Right lung (tissue), 2 donors: ENCODE measurements at regions not wholly inside any gene's neighbourhood (a gene's known extent, or its start where the extent isn't known, plus 50 kb on each side); places are given as distances from the start of the nearest gene placed in this dataset.
"Not testable (repeated sequence)": the region's sequence is repeated elsewhere in the genome, so short reads cannot be mapped to it uniquely, and the experiment has no call there.

Experiments used
- DNase-seq, 2 donors: peaks; one replicate each; pipeline ENCODE4 v3.0.0-alpha.2; 2013

DNA sequence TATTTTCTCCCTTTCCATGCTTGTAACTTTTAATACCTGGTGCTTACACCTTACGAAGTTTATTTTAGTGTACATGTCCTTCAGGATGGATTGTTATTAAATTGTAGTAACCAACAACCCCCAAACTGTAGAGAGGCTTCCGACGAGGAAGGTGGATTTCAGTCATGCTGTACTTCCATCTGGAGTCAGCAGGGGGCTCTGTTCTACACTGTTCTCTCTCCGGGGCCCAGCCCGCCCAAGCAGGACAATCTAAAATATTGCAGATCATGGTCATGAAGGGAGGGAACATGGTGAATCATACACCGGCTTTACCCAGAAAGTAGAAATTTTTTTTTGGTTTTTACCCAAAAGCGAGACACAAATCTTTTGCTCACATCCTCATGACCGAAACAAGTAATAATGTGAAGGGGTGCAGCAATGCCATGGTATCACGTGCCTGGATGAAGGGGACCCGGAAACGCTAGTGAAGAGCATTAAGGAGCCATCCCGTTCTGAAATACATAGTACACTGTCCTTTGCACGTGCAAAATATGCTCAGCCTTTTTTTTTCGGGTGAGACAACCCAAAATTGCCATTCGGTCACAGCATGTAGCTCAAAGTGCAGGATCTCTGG lies 884.8 kb downstream of the EPHA4 start:
- DNase-seq: peak; percentile 31 to 57

DNA sequence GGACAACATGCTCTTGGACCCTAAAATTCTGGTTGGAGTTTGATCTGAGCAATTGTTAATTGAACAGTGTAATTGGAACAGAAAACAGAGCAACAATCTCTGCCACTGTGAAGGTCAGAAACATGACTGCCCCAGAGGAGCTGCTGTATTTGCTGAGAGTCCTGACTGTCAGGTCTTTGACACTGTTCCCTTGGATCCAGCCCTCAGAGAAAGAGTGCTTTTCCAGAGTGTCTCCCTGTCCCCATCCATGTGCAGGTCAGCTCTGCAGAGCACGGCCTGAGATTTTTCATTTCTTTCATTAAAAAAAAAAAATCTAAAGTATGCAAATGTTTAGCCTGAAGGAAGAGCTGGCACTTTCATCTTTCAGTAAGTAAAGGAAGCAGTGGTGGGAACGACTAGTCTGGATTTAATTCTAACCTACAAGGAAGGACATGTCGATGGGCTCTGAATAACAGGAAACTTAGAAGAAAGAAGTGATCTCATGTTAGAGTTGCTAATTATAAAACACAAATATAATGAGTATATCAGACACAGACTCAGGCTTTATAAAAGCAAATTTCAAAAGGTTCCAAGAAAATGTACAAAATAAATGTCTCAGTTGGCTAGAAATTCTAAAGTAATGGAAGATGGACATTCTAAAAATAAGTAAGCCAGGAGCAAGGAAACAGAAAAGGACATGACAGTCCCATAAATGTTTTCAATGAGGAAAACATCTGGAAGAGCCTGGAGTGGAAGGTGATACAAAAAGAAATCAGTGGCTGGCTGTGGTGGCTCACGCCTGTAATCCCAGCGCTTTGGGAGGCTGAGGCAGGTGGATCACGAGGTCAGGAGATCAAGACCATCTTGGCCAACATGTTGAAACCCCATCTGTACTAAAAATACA lies 876.5 kb downstream of the EPHA4 start:
- DNase-seq: no peak

DNA sequence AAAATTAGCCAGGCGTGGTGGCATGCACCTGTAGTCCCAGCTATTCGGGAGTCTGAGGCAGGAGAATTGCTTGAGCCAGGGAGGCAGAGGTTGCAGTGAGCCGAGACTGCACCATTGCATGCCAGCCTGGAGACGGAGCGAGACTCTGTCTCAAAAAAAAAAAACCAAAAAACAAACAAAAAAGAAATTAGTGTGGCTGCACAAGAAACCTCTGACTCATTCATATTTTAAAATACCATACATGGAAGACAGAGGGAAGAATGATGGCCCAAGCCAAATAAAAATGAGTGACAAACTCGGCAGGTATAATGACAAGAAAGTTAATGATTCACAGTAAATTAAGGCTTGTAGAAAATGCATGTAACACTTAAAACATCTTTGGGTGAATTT lies 875.8 kb downstream of the EPHA4 start:
- DNase-seq: no peak

DNA sequence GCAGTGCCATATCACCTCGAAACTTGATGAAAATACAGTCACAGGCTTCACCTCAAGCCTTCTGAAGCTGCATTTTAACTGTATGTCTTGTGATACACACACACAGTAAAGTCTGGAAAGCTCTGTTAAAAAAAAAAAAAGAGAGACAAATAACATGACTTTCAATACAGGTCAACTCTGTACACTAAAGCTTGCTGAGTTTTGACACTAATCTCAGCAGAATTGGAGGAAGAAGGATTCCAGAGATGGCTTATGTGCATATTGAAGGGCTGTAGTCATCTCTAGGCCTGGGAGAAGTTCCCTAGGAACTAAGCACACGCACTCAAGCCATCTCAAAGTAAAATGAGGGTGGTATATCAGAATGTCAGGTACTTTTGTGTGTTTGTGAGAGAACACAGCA lies 875.1 kb downstream of the EPHA4 start:
- DNase-seq: no peak

DNA sequence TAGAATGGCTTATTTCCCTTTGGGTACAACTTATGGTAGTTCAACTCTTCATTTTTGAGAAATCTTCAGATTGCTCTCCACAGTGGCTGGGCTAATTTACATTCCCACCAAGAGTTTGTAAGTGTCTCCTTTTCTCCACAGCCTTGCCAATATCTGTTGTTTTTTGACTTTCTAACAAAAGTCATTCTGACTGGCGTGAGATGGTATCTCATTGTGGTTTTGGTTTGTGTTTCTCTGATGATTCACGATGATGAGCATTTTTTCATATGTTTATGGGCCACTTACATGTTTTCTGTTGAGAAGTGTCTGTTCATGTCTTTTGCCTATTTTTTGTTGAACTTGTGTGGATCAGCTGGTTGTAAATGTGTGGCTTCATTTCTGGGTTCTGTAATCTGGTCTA lies 871.0 kb downstream of the EPHA4 start:
- no peak for DNase-seq

DNA sequence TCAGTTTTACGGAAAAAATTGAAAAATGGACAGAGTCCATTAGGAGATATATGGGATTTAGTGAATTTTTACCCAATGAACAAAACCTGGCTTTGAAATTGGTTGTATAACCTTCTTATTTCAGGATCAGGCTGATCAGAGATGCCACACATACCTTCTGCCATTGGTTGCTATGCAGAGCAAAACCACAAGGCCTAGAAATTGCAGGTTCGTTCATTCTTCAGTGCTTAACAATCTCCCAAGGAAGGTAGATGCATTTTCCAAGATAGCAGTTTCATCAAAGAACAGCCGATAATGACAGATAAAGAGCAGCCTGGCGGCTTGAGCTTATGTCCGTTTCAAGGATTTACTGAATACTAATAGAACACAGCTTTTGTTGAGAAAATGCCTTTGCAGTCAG lies 868.8 kb downstream of the EPHA4 start:
- DNase-seq: no peak

DNA sequence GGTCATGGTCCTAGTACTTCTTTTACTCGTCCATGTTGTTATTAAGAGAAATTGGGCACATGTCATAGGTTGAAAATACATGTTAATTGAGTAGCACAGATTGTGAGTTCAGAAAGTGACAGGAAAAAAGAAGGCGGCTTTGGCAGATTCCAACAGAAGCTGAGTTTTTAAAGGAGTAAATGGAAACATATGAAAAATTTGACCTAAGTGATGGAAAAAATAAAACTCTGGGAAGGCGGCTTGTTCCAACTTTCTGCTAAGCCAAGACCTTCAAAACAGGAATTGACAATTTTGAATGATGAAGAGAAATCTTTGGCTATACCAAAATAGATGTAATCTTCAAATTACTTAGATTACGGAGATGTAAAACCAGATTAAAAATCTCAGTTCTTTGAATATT lies 868.0 kb downstream of the EPHA4 start:
- no peak for DNase-seq

DNA sequence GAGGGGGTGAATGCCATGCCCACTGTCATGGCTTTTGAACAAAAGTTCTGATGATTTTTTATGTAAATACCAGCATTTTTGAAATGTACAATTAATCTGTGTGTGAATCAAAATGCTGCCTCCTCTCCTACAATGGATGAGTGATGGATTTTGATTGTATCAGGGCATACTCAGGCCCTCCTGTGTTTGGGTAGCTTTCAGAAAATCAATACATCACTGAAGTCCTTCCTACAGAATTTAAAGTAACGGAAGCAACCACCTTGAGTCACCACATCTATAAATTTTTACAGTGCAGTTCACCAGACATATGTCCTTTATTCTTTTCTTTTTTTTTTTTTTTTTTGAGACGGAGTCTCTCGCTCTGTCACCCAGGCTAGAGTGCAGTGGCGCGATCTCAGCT lies 867.3 kb downstream of the EPHA4 start:
- no peak for DNase-seq

DNA sequence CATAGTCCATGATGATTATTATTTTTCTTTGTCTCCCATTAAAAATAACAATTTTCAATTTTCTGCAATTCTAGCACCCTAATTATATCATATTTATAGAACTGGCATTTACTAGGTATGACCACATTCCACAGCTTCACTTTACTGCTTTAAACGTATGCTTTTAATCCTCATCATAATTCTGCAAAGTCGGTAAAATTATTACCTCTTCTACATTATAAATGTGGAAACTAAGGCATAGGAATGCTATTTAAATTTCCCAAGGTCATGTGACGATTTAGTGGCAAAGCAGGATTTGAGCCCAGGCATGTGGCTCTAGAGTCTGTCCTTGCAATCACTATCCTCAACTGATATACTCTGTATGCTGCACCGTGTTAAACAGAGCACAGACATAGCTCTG lies 866.4 kb downstream of the EPHA4 start:
- no peak for DNase-seq

DNA sequence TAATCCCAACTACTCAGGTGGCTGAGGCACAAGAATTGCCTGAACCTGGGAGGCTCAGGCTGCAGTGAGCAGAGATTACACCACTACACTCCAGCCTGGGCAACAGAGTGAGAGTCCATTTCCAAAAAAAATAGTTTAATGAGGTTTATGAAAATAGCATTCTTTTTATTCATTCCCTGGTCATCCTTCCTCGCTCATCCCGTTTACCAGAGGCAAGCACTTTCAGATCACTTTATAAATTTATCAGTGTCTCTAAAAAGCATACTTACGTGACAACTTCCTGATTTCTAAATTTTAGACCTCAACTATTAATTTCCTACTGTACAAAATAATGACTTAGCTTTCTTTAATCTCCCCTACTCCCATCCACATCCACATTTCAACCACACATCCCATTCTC lies 864.8 kb downstream of the EPHA4 start:
- DNase-seq: no peak

DNA sequence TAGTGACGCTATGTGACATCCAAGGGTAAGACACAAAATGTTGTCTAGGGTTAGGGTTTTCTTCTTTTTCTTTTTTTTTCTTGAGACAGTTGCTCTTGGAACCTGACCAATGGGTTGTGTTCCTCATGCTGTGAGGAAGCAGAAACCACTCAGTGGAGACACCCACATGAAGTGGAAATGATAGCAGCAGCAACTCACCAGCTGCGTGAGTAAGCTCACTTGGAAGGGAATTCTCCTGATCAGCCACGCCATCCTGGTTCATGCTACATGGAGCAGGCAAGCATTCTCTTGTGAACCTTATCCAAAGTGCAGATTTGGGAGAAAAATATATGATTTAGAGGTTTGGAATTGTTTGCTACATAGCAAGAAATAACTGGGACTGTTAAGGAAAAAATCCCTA lies 863.7 kb downstream of the EPHA4 start:
- DNase-seq: no peak

DNA sequence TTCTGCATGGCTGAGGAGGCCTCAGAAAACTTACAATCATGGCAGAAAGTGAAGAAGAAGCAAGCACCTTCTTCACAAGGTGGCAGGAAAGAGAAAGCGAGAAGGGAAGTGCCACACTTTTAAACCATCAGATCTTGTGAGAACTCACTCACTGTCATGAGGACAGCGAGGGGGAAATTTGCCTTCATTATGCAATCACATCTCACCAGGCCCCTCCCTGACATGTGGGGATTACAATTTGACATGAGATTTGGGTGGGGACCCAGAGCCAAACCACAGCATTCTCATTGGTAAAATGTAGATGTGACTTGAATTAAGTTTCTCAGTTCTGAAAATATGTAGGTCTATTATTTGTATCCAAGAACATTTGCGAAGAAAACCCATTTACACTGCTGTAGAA lies 854.8 kb downstream of the EPHA4 start:
- DNase-seq: no peak

DNA sequence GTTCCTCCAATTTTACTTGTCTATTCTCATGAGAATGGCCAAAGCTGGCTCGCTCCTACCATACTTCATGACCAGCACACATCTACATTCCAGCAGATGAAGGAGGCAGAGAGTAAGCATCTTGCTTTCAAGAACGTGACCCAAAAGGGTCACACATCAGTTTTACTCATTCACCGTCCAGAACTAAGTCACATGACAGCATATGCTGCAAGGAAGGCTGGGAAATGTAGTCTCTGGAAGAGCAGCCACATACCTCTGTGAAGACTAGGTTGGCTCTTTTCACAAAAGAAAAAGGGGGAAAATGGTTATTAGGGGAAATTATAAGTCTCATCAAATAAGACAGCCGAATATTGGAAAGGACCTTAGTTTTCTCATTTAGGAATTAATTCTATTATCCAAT lies 835.3 kb downstream of the EPHA4 start:
- DNase-seq: no peak

DNA sequence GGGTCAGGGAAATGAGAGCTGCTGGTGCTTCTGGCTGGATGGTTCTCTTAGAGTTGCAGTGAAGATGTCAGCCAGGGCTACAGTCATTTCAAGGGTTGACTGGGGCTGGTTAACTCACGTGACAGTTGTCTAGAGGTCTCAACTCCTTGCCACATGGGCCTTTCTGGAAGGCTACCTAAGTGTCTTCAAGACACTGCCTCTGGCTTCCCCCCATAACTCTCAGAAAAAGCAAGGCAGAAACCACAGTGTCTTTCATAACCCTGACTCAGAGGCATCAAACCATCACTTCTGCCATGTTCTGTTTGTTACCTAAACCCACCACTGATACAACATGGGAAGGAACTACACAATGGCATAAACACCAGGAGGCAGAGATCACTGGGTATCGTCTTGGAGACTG lies 828.9 kb downstream of the EPHA4 start:
- DNase-seq: no peak

DNA sequence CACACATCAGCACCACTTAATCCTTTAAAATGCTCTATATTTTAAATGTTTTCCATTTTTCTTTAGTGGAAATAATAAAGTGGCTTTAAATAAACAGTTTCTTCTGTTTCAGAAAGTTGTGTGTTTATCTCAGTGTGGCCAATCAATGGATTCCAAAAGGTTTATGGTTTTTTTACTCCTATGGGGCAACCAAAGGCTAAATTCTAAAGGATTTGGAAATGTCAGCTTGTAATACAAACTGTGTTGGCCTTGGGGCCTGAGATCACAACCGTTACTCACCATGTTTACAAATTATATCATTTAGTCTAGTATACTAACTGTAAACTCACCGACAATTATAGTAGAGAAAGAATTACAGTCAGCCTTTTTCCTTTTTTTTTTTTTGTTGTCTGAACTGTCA lies 827.2 kb downstream of the EPHA4 start:
- DNase-seq: no peak

DNA sequence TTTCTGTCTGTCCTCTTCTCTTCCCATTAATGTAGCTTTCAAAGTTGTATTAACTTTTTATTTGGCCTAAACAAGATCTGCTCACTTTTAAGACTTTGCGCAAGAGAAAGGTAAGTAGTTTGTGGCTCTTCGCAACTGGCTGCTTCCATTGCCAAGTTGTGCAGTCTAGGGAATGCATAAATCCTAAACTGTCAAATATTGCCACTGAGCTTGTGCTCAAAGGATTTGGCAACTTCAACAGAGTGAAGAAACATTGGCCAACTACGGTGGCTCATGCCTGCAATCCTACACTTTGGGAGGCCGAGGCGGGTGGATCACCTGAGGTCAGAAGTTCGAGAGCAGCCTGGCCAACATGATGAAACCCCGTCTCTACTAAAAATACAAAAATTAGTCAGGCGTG lies 826.4 kb downstream of the EPHA4 start:
- DNase-seq: no peak

DNA sequence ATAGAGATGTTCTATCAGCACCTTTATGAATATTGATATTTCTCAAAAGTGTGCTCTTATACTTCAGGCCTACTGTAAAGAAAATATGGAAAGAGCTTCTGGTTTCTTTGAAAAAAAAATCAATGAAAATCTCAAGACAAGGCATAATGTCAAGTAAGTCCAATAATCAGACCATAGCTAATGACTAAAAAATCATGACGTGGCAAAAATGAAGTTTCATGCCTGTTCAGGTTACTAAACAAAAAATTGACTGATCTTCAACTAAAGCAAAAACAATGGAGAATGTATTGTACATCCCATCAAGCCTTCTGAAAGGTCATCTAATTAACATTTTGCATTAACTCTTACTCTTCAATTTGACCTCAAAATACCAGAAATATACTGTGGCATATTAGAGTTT lies 824.4 kb downstream of the EPHA4 start:
- no peak for DNase-seq

DNA sequence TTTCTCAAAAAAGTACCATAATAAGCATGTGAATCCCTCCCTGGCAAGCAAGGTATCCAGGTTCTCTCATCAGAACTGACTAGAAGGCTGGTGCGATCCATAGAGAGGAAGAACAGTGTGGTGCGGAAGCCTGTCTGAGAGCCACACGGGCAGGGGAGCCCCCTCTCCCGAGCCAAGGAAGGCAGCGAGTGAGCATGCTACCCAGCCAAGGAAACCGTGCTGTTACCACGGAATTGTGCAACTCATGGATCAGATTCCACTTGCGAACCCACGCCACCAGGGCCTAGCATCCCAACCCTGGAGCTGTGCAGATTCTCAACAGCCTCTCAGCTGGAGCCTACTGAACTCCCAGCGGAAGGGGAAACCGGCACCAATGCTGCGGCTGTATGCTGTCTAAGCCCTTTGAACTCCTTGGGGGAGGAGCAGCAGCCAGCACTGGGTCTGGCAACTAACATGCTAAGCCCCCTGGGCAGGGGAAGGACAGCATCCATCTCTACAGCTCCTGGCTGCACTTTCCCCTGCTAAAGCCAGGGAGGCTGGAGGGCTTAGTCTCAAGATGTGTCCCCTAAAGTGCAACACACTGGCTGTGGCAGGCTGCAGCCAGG lies 823.1 kb downstream of the EPHA4 start:
- DNase-seq: no peak

DNA sequence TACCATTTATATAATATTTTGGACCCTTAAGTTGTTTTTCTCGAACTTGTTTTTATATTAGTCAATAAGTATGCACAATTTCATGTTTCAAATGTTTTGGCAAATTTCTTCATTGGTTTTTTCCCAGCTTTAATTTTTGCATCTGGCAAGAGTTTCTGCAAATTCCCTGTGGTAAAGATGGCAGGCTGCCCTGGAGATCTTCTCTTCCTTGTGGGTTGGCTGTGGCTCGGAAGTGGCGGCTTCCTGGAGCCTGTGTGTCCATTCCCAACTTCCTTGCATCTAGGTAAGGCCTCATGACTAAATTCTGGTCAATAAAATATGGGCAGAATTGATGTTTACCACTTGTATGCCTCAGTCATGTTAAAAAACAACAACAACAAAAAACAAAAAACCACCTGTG lies 818.6 kb downstream of the EPHA4 start:
- no peak for DNase-seq

DNA sequence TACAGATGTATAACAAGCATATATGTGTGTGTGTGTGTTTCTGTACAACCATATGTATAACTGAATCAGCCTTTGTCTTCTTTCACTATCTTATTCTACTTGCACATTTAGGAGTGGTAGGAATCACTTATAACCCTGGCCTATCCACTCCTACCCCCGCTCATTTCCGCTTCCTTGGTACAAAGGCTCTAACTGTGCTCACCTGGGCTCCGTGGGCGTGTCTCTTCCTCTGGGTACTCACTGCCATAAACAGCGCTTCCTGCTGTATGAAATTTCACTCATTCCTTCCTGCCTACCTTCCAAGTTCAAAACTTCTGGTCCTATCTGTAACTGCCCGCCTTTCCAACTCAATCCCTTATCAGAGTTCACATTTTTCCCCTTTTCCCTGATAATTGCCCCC lies 815.5 kb downstream of the EPHA4 start:
- no peak for DNase-seq

DNA sequence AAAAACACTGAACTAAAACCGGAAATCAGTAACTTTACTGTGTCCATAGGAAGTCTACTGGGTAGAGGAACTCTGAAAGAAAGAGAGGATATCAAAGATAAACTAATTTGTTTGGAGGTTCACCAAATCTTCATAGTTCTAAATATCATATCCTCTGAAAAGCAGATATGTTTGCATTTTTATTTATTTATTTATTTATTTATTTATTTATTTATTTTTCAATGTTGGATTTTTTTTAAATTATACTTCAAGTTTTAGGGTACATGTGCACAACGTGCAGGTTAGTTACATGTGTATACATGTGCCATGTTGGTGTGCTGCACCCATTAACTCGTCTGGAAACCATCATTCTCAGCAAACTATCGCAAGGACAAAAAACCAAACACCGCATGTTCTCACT lies 813.7 kb downstream of the EPHA4 start:
- not testable (repeated sequence) for DNase-seq

DNA sequence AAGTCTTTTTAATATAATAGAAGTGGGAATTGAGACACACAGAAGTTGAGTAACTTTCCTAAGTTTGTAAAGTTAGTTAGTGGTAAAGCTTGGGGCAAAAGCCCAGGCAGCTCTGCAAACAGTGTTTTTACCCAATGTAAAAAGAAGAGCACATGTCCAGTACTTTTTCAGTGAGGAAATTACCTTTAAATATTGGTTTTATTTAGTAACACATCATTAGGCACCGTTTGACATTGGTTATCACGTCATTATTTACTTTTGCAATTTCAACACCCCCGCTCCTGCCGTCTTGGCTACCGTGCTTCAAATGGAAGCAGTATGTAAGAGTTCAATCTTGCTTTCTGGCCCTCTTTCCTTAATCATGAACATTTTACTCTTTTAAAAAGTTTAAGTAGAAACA lies 807.9 kb downstream of the EPHA4 start:
- peak; percentile 66 to 69 for DNase-seq

DNA sequence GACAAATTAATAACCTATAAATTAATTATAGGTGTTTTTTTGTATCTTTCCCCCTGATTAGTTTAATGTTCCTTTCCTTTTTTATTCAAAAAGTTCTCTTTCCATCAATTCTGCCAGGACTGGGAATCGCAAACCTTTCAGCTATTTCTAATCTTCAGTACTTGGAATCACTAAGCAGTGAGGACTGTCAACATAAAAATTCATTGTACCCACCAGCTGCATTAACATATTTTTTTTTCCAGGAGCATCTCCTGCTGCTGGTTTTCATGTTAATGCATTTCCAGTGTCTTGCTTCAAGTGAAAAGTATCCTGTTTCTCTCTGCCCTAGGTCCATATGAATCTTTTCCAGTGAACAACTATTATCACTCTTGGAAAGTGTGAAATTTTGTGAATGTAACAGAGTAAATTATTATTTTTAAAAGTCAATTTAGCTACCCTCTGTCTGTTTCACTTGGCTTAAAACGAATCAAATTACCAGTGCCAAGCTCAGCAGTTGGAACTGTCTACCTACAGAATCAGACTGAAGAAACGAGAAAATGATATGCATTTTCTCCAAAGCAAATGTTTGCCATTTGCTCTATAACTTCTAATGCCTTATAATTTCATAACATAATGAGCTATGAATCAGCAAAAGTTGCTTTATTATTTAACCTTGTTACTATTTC lies 804.4 kb downstream of the EPHA4 start:
- no peak for DNase-seq
